ENCODE measurements at regions not wholly inside any gene's neighbourhood (a gene's known extent, or its start where the extent isn't known, plus 50 kb on each side); places are given as distances from the start of the nearest gene placed in this dataset.

DNA sequence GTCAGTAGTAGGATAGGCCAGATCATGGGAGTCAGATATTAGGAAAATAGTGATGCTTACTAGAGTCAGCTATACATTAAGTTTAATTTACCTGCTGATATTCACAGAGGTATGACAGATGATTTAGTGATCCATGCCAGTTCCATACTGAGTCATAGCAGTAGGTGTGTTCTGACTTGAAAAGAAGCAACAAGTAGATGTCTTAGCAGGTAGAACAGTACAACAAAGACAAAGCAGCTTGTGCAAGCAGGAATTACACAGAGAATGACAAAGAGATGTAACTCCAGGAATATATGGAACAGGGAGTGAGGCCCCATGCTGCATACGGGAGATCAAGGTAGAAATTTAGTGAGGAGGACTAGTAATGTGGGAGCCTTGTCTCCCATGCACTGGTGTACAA, 556.9 kb downstream of the SLC16A7 start:
- Histone ChIP-seq H3K27me3 (ENCODE audit: control insufficient read depth in 1 of 2, insufficient read depth in 2 of 2, low read length in 2 of 2) (no peaks in the 10 kb centered on the region), H3K4me1 (ENCODE audit: insufficient read depth, low read length) (no peaks in the 10 kb centered on the region), H3K36me3 (ENCODE audit: insufficient read depth, low read length) (no peaks in the 10 kb centered on the region), H3K9me3 (ENCODE audit: control insufficient read depth in 1 of 2, insufficient read depth in 1 of 2, low read length in 2 of 2) (no peaks in the 10 kb centered on the region), H3K27ac (ENCODE audit: low read depth in 1 of 2, low read length in 2 of 2) (no peak overlapping the region), H3K4me3 (ENCODE audit: low read length) (no peak overlapping the region)
- no peaks in the 10 kb centered on the region for H3K9me3 Mint-ChIP-seq
- intact Hi-C loops (cut with DNase I, micrococcal nuclease) = no loop called here
- ATAC-seq (ENCODE audit: poor library complexity) (no peak), DNase-seq (no peak)
- no peak overlapping the region for H3K4me3 Mint-ChIP-seq
- POLR2A ChIA-PET = no interaction called here
- no peaks in the 10 kb centered on the region for H3K4me1 Mint-ChIP-seq (ENCODE audit: low read depth)
- H3K27me3 Mint-ChIP-seq = no peaks in the 10 kb centered on the region
- H3K27ac Mint-ChIP-seq = no peak overlapping the region
- H3K36me3 Mint-ChIP-seq (ENCODE audit: low read depth) = no peaks in the 10 kb centered on the region
- CTCF ChIA-PET = no interaction called here
- no peak for TF ChIP-seq CTCF (IDR thresholded peaks at IDR 0.05)

GRCh38 chr12:60159761-60160160, 563.9 kb downstream of the SLC16A7 start:
- ChIA-PET CTCF (interaction anchor here (1.0 kb wide), 1 partner anchor 25 kb away, joined by 3 read pairs; no protein-coding TSS in a partner anchor), POLR2A (no interaction called here)
- Mint-ChIP-seq H3K4me1 (ENCODE audit: low read depth) (no peaks in the 10 kb centered on the region), H3K36me3 (ENCODE audit: low read depth) (no peaks in the 10 kb centered on the region), H3K9me3 (peaks cover 2% of the 10 kb centered on the region), H3K27ac (no peak overlapping the region), H3K4me3 (no peak overlapping the region), H3K27me3 (no peaks in the 10 kb centered on the region)
- TF ChIP-seq CTCF (IDR thresholded peaks at IDR 0.05) = no peak
- Histone ChIP-seq H3K4me1 (ENCODE audit: insufficient read depth, low read length) (no peaks in the 10 kb centered on the region), H3K36me3 (ENCODE audit: insufficient read depth, low read length) (no peaks in the 10 kb centered on the region), H3K27me3 (ENCODE audit: control insufficient read depth in 1 of 2, insufficient read depth in 2 of 2, low read length in 2 of 2) (no peaks in the 10 kb centered on the region), H3K9me3 (ENCODE audit: control insufficient read depth in 1 of 2, insufficient read depth in 1 of 2, low read length in 2 of 2) (peaks cover 3% of the 10 kb centered on the region in 2 experiments), H3K4me3 (ENCODE audit: low read length) (no peak overlapping the region), H3K27ac (ENCODE audit: low read depth in 1 of 2, low read length in 2 of 2) (no peak overlapping the region)
- intact Hi-C loops (cut with DNase I, micrococcal nuclease) = no loop called here
- no peak for ATAC-seq (ENCODE audit: poor library complexity)
- no peak for DNase-seq

GRCh38 chr12:60162988-60163720, 567.3 kb downstream of the SLC16A7 start:
- H3K36me3 Mint-ChIP-seq (ENCODE audit: low read depth) = no peaks in the 10 kb centered on the region
- Histone ChIP-seq H3K27me3 (ENCODE audit: control insufficient read depth in 1 of 2, insufficient read depth in 2 of 2, low read length in 2 of 2) (no peaks in the 10 kb centered on the region), H3K36me3 (ENCODE audit: insufficient read depth, low read length) (no peaks in the 10 kb centered on the region), H3K9me3 (ENCODE audit: control insufficient read depth in 1 of 2, insufficient read depth in 1 of 2, low read length in 2 of 2) (peaks cover 3% of the 10 kb centered on the region in 2 experiments), H3K27ac (ENCODE audit: low read depth in 1 of 2, low read length in 2 of 2) (no peak overlapping the region), H3K4me1 (ENCODE audit: insufficient read depth, low read length) (no peaks in the 10 kb centered on the region), H3K4me3 (ENCODE audit: low read length) (no peak overlapping the region)
- intact Hi-C loops (cut with DNase I, micrococcal nuclease) = no loop called here
- CTCF ChIA-PET = no interaction called here
- H3K27ac Mint-ChIP-seq = no peak overlapping the region
- H3K4me1 Mint-ChIP-seq (ENCODE audit: low read depth) = no peaks in the 10 kb centered on the region
- ATAC-seq (ENCODE audit: poor library complexity) (no peak), DNase-seq (peak in 1 of 14 experiments; percentile 3)
- H3K9me3 Mint-ChIP-seq = peaks cover 6% of the 10 kb centered on the region
- TF ChIP-seq CTCF (IDR thresholded peaks at IDR 0.05) = no peak
- H3K4me3 Mint-ChIP-seq = no peak overlapping the region
- H3K27me3 Mint-ChIP-seq = no peaks in the 10 kb centered on the region
- POLR2A ChIA-PET = no interaction called here
